GM08714 (cell line): ENCODE measurements at regions not wholly inside any gene's neighbourhood (a gene's known extent, or its start where the extent isn't known, plus 50 kb on each side); places are given as distances from the start of the nearest gene placed in this dataset.
"Not testable (repeated sequence)": the region's sequence is repeated elsewhere in the genome, so short reads cannot be mapped to it uniquely, and the experiment has no call there.

Experiments used
- H3K4me3 ChIP-seq: fragments of 200-500 bp; sonication (Bioruptor generic); 2 replicates; pipeline ENCODE4 v1.5.1; 2014; ENCODE audit warnings: mild to moderate bottlenecking, low read length, inconsistent platforms
- ZNF274 ChIP-seq: IDR thresholded peaks from 2 replicates; pipeline ENCODE4 v1.6.1; 2012; ENCODE audit warnings: mild to moderate bottlenecking, low read depth, low read length

GRCh38 chr2:48233005-48233404, 81.5 kb upstream of the FOXN2 start:
- TF ChIP-seq ZNF274, result no peak
- no peak overlapping the region for H3K4me3 ChIP-seq

DNA sequence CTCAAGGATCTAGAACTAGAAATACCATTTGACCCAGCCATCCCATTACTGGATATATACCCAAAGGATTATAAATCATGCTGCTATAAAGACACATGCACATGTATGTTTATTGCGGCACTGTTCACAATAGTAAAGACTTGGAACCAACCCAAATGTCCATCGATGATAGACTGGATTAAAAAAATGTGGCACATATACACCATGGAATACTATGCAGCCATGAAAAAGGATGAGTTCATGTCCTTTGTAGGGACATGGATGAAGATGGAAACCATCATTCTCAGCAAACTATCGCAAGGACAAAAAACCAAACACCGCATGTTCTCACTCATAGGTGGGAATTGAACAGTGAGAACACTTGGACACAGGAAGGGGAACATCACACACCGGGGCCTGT, 80.7 kb upstream of the FOXN2 start:
- H3K4me3 ChIP-seq, result not testable (repeated sequence)

- no peak for TF ChIP-seq ZNF274
- no peak overlapping the region for H3K4me3 ChIP-seq
Measured at GRCh38 chr2:48235076-48235475, 79.4 kb upstream of the FOXN2 start.

GRCh38 chr2:48238381-48238780, 76.1 kb upstream of the FOXN2 start:
- TF ChIP-seq ZNF274, result no peak
- no peak overlapping the region for H3K4me3 ChIP-seq

GRCh38 chr2:48240912-48241311, 73.6 kb upstream of the FOXN2 start:
- TF ChIP-seq ZNF274, result no peak
- no peak overlapping the region for H3K4me3 ChIP-seq

DNA sequence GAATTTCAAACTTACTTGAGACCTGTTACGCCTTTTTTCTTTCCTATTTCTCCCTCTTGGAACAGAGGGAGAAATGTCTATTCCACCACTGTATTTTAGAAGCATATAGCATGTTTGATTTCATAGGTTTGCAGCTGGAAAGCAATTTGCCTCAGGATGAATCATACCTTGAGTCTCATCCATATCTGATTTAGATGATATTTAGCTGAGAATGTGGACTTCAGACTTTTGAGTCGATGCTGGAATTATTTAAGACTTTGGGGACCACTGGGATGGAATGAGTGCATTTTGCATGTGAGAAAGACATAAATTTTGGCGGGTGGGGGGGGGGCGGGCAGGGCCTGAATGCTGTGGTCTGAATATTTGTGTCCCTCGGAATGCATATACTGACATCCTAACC, 67.3 kb upstream of the FOXN2 start:
- no peak for TF ChIP-seq ZNF274
- no peak overlapping the region for H3K4me3 ChIP-seq

DNA sequence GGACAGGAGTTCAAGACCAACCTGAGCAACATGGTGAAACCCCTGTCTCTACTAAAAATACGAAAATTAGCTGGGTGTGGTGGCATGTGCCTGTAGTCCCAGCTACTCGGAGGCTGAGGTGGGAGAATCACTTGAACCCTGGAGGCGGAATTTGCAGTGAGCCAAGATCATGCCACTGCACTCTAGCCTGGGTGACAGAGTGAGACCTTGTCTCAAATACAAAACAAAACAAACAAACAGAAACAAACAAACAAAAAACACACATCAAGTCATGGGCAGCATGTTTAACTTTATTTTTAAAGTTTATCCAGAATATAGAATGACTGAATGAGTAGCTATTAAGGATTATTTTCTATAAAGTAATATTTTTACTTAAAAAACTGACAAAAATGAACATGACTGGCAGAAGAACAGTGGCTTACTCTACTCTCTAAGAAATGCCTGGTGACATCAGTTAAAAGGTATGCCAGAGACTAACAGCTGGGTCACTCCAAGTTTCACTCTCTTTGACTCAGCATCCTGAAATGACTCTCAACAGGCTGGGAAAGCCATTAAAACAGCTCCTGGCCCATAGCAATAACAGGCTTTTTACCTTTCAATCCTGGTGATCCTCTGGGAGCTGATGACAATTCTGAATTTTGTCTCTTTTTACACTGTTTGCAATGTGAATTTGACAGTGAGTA, 66.1 kb upstream of the FOXN2 start:
- TF ChIP-seq ZNF274, result no peak
- no peak overlapping the region for H3K4me3 ChIP-seq

- TF ChIP-seq ZNF274, result no peak
- no peak overlapping the region for H3K4me3 ChIP-seq
Measured at GRCh38 chr2:48249025-48249424, 65.5 kb upstream of the FOXN2 start.

DNA sequence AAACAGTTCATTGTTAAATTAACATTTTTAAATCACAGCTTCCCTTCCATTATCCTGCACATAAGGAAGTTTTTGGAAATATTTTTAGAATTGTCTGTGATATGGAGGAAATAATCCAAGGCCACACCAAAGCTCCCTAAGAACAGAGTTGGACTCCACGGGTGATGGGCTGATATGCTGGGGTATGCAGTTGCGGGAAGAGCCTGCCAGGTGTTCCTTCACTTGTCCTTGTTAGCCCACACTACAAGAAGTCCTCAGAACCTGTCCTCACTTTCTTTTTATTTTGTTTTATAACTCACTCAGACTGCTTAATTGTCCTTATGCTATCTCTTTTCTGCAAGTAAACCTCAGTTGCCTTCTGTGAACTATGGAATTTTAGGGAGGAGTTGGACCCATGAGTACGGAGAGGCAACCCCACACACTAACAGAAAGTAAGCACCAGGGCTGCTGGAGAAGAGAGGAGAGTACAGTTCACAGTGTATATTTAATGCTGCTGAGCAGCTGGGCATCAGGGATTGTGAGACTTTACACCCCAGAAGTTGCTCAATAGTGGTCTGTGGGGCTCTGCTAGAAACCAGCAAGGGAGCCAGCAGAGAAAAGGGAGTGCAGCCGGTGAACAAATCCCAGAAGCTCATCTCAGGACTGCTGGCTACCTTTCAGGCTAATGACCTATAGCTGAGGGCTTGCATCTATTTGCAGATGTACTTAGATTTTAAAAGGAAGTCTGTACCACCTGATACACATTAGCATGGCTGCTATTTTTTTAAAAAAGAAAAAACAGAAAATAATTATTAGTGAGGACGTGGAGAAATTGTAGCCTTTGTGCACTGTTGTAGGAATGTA, 64.6 kb upstream of the FOXN2 start:
- no peak overlapping the region for H3K4me3 ChIP-seq
- no peak for TF ChIP-seq ZNF274

GRCh38 chr2:48250474-48250844, 64.0 kb upstream of the FOXN2 start:
- no peak for TF ChIP-seq ZNF274
- no peak overlapping the region for H3K4me3 ChIP-seq

DNA sequence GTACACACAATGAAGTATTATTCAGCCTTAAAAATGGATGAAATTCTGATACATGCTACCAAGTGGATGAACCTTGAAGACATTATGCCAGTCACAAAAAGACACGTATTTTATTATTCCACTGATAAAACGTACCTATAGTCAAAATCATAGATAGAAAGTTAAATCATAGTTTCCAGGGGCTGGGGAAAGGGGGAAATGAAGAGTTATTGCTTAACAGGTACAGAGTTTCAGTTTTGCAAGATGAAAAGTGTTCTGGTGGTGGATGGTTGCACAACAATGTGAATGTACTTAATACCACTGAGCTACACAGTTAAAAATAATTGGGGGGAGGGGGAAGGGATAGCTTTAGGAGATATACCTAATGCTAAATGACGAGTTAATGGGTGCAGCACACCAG, 63.5 kb upstream of the FOXN2 start:
- TF ChIP-seq ZNF274, result no peak
- H3K4me3 ChIP-seq, result no peak overlapping the region

DNA sequence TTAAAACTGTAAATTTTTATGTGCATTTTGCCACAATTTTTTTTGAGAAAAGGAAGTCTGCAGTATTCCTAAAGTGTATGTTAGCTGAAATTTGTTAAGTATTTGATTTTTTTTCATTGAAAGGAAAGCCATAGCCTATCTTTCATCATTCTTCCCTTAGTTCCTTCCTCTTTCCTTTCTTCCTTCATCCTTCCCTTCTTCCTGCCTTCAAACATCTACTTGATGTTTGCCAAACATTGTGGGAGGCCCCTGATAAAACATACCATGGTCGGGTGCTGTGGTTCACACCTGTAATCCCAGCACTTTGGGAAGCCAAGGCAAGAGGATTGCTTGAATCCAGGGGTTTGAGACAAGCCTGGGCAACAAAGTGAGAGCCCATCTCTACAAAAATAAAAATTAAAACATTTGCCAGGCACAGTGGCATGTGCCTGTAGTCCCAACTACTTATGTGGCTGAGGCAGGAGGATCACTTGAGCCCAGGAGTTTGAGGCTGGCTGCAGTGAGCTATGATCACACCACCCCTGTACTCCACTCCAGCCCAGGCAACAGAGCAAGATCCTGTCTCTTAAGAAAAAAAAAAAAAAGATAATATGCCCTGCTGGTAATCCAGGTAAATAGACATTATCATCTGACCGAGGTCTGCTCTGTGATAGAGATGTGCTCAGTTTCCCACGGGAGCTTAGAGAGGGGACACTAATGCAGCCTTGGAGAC, 62.9 kb upstream of the FOXN2 start:
- no peak for TF ChIP-seq ZNF274
- no peak overlapping the region for H3K4me3 ChIP-seq

GRCh38 chr2:48253301-48253700, 61.2 kb upstream of the FOXN2 start:
- TF ChIP-seq ZNF274, result no peak
- no peak overlapping the region for H3K4me3 ChIP-seq

DNA sequence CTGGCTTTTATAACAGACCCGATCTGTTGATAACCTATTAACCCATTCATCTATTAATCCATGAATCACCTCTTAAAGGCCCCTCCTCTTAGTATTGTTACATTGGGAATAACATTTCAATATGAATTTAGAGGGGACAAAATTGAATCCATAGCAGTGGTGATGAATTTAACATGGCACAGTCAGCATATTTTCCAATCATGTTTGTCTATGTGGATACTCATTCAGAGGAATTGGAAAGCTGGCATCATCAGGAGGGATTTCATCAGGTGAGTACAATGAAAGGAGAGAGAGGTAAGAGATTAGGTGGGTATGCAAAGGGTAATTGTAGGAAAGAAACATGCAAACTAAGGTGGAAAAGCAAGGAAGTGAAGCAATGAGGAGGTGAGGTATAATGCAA, 59.6 kb upstream of the FOXN2 start:
- H3K4me3 ChIP-seq, result no peak overlapping the region
- TF ChIP-seq ZNF274, result no peak

DNA sequence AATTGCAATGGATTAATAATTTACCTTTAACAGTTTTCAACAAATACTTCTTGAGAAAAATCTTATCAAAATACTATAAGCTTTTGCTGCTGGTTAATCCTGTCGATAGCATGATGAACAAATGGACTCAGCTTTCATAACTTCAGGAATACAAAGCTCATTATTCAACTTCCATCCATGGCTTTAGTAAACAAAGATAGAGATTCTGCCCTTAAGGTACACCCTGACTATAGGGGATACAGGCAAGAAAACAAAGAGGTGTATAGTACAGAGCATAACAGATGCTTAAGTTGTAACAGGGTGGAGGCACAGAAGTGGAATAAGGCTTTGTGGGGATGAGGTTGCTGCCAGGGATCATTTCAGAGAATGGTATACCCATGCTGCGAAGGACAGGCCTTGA, 57.0 kb upstream of the FOXN2 start:
- TF ChIP-seq ZNF274, result no peak
- no peak overlapping the region for H3K4me3 ChIP-seq
